Testis (tissue), 2 donors: ENCODE measurements at regions not wholly inside any gene's neighbourhood (a gene's known extent, or its start where the extent isn't known, plus 50 kb on each side); places are given as distances from the start of the nearest gene placed in this dataset.

Experiments
- DNase-seq: peaks from one replicate; pipeline ENCODE4 v3.0.0-alpha.2; 2019
- H3K27ac ChIP-seq, 2 donors: fragments of 200-600 bp; sonication (generic); one replicate each; pipeline ENCODE4 v1.5.1; 2019
- H3K27me3 ChIP-seq: fragments of 200-600 bp; sonication (generic); one replicate; pipeline ENCODE4 v1.5.1; 2019
- H3K36me3 ChIP-seq: fragments of 200-600 bp; sonication (generic); one replicate; pipeline ENCODE4 v1.5.1; 2017; ENCODE audit warnings: low read depth; ENCODE audit errors: missing control alignments
- H3K4me1 ChIP-seq: fragments of 200-600 bp; sonication (generic); one replicate; pipeline ENCODE4 v1.5.1; 2019
- H3K4me3 ChIP-seq, 2 donors: fragments of 200-600 bp; sonication (generic); one replicate each; pipeline ENCODE4 v1.5.1; 2017 to 2019
- H3K9me3 ChIP-seq: fragments of 200-600 bp; sonication (generic); one replicate; pipeline ENCODE4 v1.5.1; 2017
- POLR2A ChIP-seq: fragments of 450-650 bp; IDR thresholded peaks from one replicate; pipeline ENCODE4 v1.6.1; 2017; ENCODE audit warnings: antibody characterized with exemption, mild to moderate bottlenecking, moderate library complexity
- whole genome bisulfite sequencing, 2 donors: methylation state at CpG; one replicate each; pipeline ENCODE4 v1.1.5; 2018; 5-methylcytosine and 5-hydroxymethylcytosine counted together
- intact Hi-C: fragments of 100-400 bp; cut with DNase I; formaldehyde crosslinking; loops from one replicate; pipeline ENCODE4 v1.15.1; 2023; ENCODE audit warnings: low total_unique reads
- TF ChIP-seq, protein P1 (sequence below), 3 experiments: fragments of 450-650 bp in 2 of 3; fragments of 200-600 bp in 1 of 3; sonication (generic) in 1 of 3; IDR thresholded peaks; one replicate each; pipeline ENCODE4 v1.5.1; 2016 to 2019; ENCODE audit warnings: antibody characterized with exemption in 3 of 3, mild to moderate bottlenecking in 2 of 3, moderate library complexity in 1 of 3

DNA sequence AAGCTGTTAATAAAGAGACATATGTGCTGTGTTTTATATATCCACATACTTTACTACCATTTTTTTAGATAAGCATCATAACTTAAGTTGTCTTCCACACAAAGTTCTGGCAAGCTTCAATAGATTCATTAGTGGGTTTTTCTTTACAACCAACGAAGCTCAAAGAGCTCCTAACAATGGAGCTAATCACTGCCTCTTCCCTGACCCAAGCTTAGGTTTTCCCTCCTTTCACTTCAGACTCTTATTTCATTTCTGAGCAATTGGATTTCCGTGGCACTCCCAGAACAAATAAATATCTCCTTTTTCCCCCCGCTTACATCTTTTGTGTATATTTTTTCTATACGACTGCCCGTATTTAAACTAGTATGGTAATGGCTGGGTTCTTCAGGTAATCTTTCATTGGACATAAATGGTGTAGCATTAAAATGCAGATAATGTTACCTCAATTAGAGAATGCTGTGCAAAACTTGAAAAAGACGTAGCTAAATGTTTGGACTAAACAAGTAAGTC is 275.5 kb upstream of the TMEM161B start:
- intact Hi-C loops, result no loop called here
- Histone ChIP-seq H3K27me3 (no peaks in the 10 kb centered on the region), H3K27ac (no peak overlapping the region), H3K36me3 (no peaks in the 10 kb centered on the region), H3K4me3 (no peak overlapping the region), H3K4me1 (no peaks in the 10 kb centered on the region), H3K9me3 (no peaks in the 10 kb centered on the region)
- 75% methylated on average over 6 of the region's 6 CpGs for WGBS, 2 donors
- no peak for DNase-seq
- TF ChIP-seq POLR2A, result no peak
- TF ChIP-seq, protein P1, sequence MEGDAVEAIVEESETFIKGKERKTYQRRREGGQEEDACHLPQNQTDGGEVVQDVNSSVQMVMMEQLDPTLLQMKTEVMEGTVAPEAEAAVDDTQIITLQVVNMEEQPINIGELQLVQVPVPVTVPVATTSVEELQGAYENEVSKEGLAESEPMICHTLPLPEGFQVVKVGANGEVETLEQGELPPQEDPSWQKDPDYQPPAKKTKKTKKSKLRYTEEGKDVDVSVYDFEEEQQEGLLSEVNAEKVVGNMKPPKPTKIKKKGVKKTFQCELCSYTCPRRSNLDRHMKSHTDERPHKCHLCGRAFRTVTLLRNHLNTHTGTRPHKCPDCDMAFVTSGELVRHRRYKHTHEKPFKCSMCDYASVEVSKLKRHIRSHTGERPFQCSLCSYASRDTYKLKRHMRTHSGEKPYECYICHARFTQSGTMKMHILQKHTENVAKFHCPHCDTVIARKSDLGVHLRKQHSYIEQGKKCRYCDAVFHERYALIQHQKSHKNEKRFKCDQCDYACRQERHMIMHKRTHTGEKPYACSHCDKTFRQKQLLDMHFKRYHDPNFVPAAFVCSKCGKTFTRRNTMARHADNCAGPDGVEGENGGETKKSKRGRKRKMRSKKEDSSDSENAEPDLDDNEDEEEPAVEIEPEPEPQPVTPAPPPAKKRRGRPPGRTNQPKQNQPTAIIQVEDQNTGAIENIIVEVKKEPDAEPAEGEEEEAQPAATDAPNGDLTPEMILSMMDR (IDR thresholded peaks at IDR 0.05), result no peak

DNA sequence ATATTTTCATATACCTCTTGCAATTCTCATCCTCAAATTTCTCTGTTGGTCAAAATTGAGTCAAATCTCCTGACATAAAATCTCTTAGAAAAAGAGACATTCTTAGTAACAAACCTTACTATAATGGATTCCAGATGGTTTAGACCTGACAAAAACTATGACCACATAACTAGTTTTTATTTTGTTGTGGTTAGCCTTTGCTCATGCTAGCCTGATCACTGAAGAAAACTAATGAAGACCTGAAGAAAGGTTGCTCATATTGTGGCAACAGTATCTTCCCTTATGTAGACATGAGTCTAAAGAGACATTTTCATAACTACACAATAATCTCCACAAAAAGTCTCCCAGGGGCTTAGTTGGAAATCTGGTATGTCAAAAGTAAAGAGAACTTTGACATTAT is 274.1 kb upstream of the TMEM161B start:
- TF ChIP-seq, protein P1 (IDR thresholded peaks at IDR 0.05), result no peak
- no peak for TF ChIP-seq POLR2A
- intact Hi-C loops, result no loop called here
- no peak overlapping the region for H3K4me3 ChIP-seq

GRCh38 chr5:88540471-88541115 is 271.9 kb upstream of the TMEM161B start:
- intact Hi-C loops, result no loop called here
- 66 to 77% methylated on average over 6 of the region's 6 CpGs for WGBS, 2 donors

More for the DNA sequence above, 274.1 kb upstream of the TMEM161B start:
- Histone ChIP-seq H3K9me3 (no peaks in the 10 kb centered on the region), H3K27ac (no peak overlapping the region), H3K27me3 (no peaks in the 10 kb centered on the region), H3K36me3 (no peaks in the 10 kb centered on the region), H3K4me1 (no peaks in the 10 kb centered on the region)
- no peak for DNase-seq

GRCh38 chr5:88539693-88540365 is 271.2 kb upstream of the TMEM161B start:
- H3K4me3 ChIP-seq, result no peak overlapping the region
- no peaks in the 10 kb centered on the region for H3K27me3 ChIP-seq
- peak; percentile 14 for DNase-seq
- intact Hi-C loops, result no loop called here
- H3K4me1 ChIP-seq, result no peaks in the 10 kb centered on the region
- no peak overlapping the region for H3K27ac ChIP-seq
- no peaks in the 10 kb centered on the region for H3K9me3 ChIP-seq
- WGBS, 2 donors, result 31 to 36% methylated on average over 14 of the region's 14 CpGs
- no peaks in the 10 kb centered on the region for H3K36me3 ChIP-seq
- TF ChIP-seq, protein P1 (IDR thresholded peaks at IDR 0.05), result no peak
- no peak for TF ChIP-seq POLR2A

More at GRCh38 chr5:88540471-88541115, 271.9 kb upstream of the TMEM161B start:
- Histone ChIP-seq H3K36me3 (no peaks in the 10 kb centered on the region), H3K9me3 (no peaks in the 10 kb centered on the region), H3K4me1 (no peaks in the 10 kb centered on the region), H3K27ac (no peak overlapping the region), H3K27me3 (no peaks in the 10 kb centered on the region), H3K4me3 (no peak overlapping the region)
- TF ChIP-seq POLR2A, result no peak
- no peak for DNase-seq

DNA sequence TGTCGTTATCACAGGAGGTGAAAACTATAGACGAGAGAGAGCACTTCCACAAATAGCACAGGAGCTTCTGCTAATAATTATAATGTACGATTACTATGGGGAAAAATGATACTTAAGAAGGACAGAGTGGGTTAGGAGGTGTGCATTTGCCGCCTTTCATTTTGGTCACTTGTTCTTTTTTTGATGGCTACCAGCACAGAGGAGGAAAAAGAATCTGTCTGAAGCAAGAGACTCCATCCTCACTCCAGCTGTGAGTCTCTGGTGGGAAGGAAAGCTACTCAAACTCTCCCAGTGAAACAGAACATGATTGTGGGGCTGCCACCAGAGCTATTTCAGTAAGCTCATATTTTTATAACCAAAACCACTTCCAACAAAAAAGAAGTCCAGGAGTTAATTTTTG is 270.4 kb upstream of the TMEM161B start:
- no peak for DNase-seq
- TF ChIP-seq, protein P1 (IDR thresholded peaks at IDR 0.05), result no peak
- Histone ChIP-seq H3K27ac (no peak overlapping the region), H3K36me3 (no peaks in the 10 kb centered on the region), H3K27me3 (no peaks in the 10 kb centered on the region), H3K4me3 (no peak overlapping the region), H3K9me3 (no peaks in the 10 kb centered on the region), H3K4me1 (no peaks in the 10 kb centered on the region)
- intact Hi-C loops, result no loop called here
- WGBS, 2 donors, result 64% methylated on average over 4 of the region's 4 CpGs
